ENCODE measurements at regions not wholly inside any gene's neighbourhood (a gene's known extent, or its start where the extent isn't known, plus 50 kb on each side); places are given as distances from the start of the nearest gene placed in this dataset.

- TF ChIP-seq CTCF (conservative IDR thresholded peaks at IDR 0.05; ENCODE audit: low read depth in 2 of 2): no peak
- no peak for TF ChIP-seq EZH2 (IDR thresholded peaks at IDR 0.05; ENCODE audit: low read depth, unreplicated experiment)
- no peak for TF ChIP-seq POLR2AphosphoS5 (IDR thresholded peaks at IDR 0.05; ENCODE audit: low read depth)
- TF ChIP-seq REST (IDR thresholded peaks at IDR 0.05; ENCODE audit: unreplicated experiment): no peak
- TF ChIP-seq STAT1 (IDR thresholded peaks at IDR 0.05; ENCODE audit: unreplicated experiment): no peak
- TF ChIP-seq CREB1 (CRISPR knock-in tag; IDR thresholded peaks at IDR 0.05; ENCODE audit: low read depth): no peak
- no peak for TF ChIP-seq EZH2phosphoT487 (IDR thresholded peaks at IDR 0.05; ENCODE audit: unreplicated experiment)
- TF ChIP-seq NANOG (IDR thresholded peaks at IDR 0.05; ENCODE audit: borderline replicate concordance): no peak
These were observed 85.2 kb upstream of the GRAMD1B start for GRCh38 chr11:123344790-123345357.
